ENCODE measurements at regions not wholly inside any gene's neighbourhood (a gene's known extent, or its start where the extent isn't known, plus 50 kb on each side); places are given as distances from the start of the nearest gene placed in this dataset.

- no peaks in the 10 kb centered on the region for H3K27me3 ChIP-seq (ENCODE audit: control insufficient read depth, insufficient read depth, low read length)
- H3K23ac ChIP-seq (ENCODE audit: low read depth, low read length) = no peak overlapping the region
- H3K4ac ChIP-seq (ENCODE audit: low read depth, low read length) = no peak overlapping the region
- CTCF ChIA-PET = no interaction called here
- H2BK20ac ChIP-seq (ENCODE audit: low read depth, low read length) = no peak overlapping the region
- no peak overlapping the region for H3K9ac ChIP-seq (ENCODE audit: low read depth, low read length)
- H3K4me3 ChIP-seq (ENCODE audit: insufficient read depth, low read depth, low read length) = no peak overlapping the region
- no peak overlapping the region for H4K5ac ChIP-seq (ENCODE audit: low read depth, low read length)
- peak overlapping the region; percentile 74 for H2BK5ac ChIP-seq (ENCODE audit: low read depth, low read length, poor library complexity, severe bottlenecking)
- no peak overlapping the region for H2BK15ac ChIP-seq (ENCODE audit: low read depth, low read length)
- H2AK9ac ChIP-seq (replicated peaks; ENCODE audit: low read depth, low read length, poor library complexity) = no peak overlapping the region
- no peak overlapping the region for H2AK5ac ChIP-seq (ENCODE audit: low read depth, low read length)
- ATAC-seq (ENCODE audit: low read depth) (peak; percentile 32; the same call in 1 of the 2 replicates), DNase-seq (peak; percentile 10)
- dilution Hi-C loops (cut with HindIII; ENCODE audit: low sequenced_read_pairs, unreplicated experiment) = no loop called here
- no peak overlapping the region for H3K18ac ChIP-seq (ENCODE audit: low read depth, low read length)
- H3K9me1 ChIP-seq (ENCODE audit: insufficient read depth, low read length) = no peaks in the 10 kb centered on the region
- H4K91ac ChIP-seq (ENCODE audit: insufficient read depth, low read depth, low read length) = no peak overlapping the region
- no peak overlapping the region for H3K4me2 ChIP-seq (ENCODE audit: low read depth, low read length)
- H3K14ac ChIP-seq (replicated peaks; ENCODE audit: low read depth, low read length) = no peak overlapping the region
- H3K9me3 ChIP-seq (ENCODE audit: control insufficient read depth, insufficient read depth, low read length) = no peaks in the 10 kb centered on the region
- no peaks in the 10 kb centered on the region for H4K20me1 ChIP-seq (ENCODE audit: insufficient read depth, low read length)
- no peaks in the 10 kb centered on the region for H3K79me1 ChIP-seq (ENCODE audit: low read depth in 1 of 2, low read length in 2 of 2)
- H2BK120ac ChIP-seq (ENCODE audit: low read depth, low read length) = no peak overlapping the region
- no peak overlapping the region for H4K8ac ChIP-seq (ENCODE audit: low read depth in 2 of 2, low read length in 2 of 2)
- H3K4me1 ChIP-seq (ENCODE audit: control insufficient read depth, insufficient read depth, low read length) = no peaks in the 10 kb centered on the region; the same call in 1 of the 2 replicates
- no TSS peak for BruUV-seq (replicated peaks)
- in situ Hi-C loops (cut with MboI; ENCODE audit: low sequenced_read_pairs) = no loop called here
- H3K56ac ChIP-seq (ENCODE audit: extremely low read depth, insufficient read depth, low read length) = no peak overlapping the region
- TF ChIP-seq ELK1 (IDR thresholded peaks at IDR 0.05; ENCODE audit: borderline replicate concordance, low read depth, low read length) (no peak), SMC3 (IDR thresholded peaks at IDR 0.05; ENCODE audit: low read depth, low read length) (no peak), CHD1 (IDR thresholded peaks at IDR 0.05; ENCODE audit: low read depth, low read length) (no peak), POLR2A (IDR thresholded peaks at IDR 0.05; ENCODE audit: low read depth, low read length) (no peak)
- intact Hi-C loops (cut with micrococcal nuclease) = no loop called here
- H2AFZ ChIP-seq (replicated peaks; ENCODE audit: low read length, poor library complexity) = no peak overlapping the region
- no peak overlapping the region for H3K27ac ChIP-seq (ENCODE audit: insufficient read depth, low read length)
- POLR2A ChIA-PET (ENCODE audit: unreplicated experiment) = no interaction called here
- no peaks in the 10 kb centered on the region for H3K36me3 ChIP-seq (ENCODE audit: control insufficient read depth, insufficient read depth, low read length)
These were observed 1390.9 kb downstream of the C4orf33 start for GRCh38 chr4:130486841-130487240.

All from IMR-90 (cell line).